ENCODE measurements at regions not wholly inside any gene's neighbourhood (a gene's known extent, or its start where the extent isn't known, plus 50 kb on each side); places are given as distances from the start of the nearest gene placed in this dataset.

- H2AFZ ChIP-seq (ENCODE audit: low read depth, low read length, severe bottlenecking), result no peak overlapping the region
- no peaks in the 10 kb centered on the region for H3K9me3 ChIP-seq (ENCODE audit: insufficient read depth, low read length)
- no peak overlapping the region for H3K27ac ChIP-seq (ENCODE audit: low read depth, low read length)
- H3K4me2 ChIP-seq (ENCODE audit: low read depth, low read length, poor library complexity, severe bottlenecking), result no peak overlapping the region
- H3K9ac ChIP-seq (ENCODE audit: low read length), result no peak overlapping the region
- no peaks in the 10 kb centered on the region for H3K27me3 ChIP-seq (ENCODE audit: low read length)
- no peaks in the 10 kb centered on the region for H3K9me2 ChIP-seq (replicated peaks; ENCODE audit: insufficient read depth, low read length)
- H3K36me3 ChIP-seq (ENCODE audit: low read length), result no peaks in the 10 kb centered on the region
- TF ChIP-seq EZH2phosphoT487 (conservative IDR thresholded peaks at IDR 0.05; ENCODE audit: low read length), result no peak
- no peak for TF ChIP-seq CTCF (IDR thresholded peaks at IDR 0.05; ENCODE audit: insufficient read depth, low read length, poor library complexity, severe bottlenecking)
- H3K79me2 ChIP-seq (ENCODE audit: insufficient read depth, low read length), result no peaks in the 10 kb centered on the region
- H3K4me3 ChIP-seq (ENCODE audit: insufficient read depth, low read length, poor library complexity, severe bottlenecking), result no peak overlapping the region
- H4K20me1 ChIP-seq (ENCODE audit: low read depth, low read length), result no peaks in the 10 kb centered on the region
- H3F3A ChIP-seq (ENCODE audit: insufficient read depth), result no peaks in the 10 kb centered on the region
These were observed 101.0 kb upstream of the COL8A1 start for GRCh38 chr3:99537416-99537815.

GRCh38 chr3:99536555-99537314 lies 101.7 kb upstream of the COL8A1 start:
- Histone ChIP-seq H3K79me2 (ENCODE audit: insufficient read depth, low read length) (no peaks in the 10 kb centered on the region), H4K20me1 (ENCODE audit: low read depth, low read length) (no peaks in the 10 kb centered on the region), H3K36me3 (ENCODE audit: low read length) (no peaks in the 10 kb centered on the region), H3K27me3 (ENCODE audit: low read length) (no peaks in the 10 kb centered on the region), H3K9me2 (replicated peaks; ENCODE audit: insufficient read depth, low read length) (no peaks in the 10 kb centered on the region), H3F3A (ENCODE audit: insufficient read depth) (no peaks in the 10 kb centered on the region), H3K4me3 (ENCODE audit: insufficient read depth, low read length, poor library complexity, severe bottlenecking) (no peak overlapping the region), H3K9me3 (ENCODE audit: insufficient read depth, low read length) (no peaks in the 10 kb centered on the region), H3K27ac (ENCODE audit: low read depth, low read length) (no peak overlapping the region), H3K4me2 (ENCODE audit: low read depth, low read length, poor library complexity, severe bottlenecking) (no peak overlapping the region), H3K9ac (ENCODE audit: low read length) (no peak overlapping the region), H2AFZ (ENCODE audit: low read depth, low read length, severe bottlenecking) (no peak overlapping the region)
- TF ChIP-seq EZH2phosphoT487 (conservative IDR thresholded peaks at IDR 0.05; ENCODE audit: low read length) (no peak), CTCF (IDR thresholded peaks at IDR 0.05; ENCODE audit: insufficient read depth, low read length, poor library complexity, severe bottlenecking) (no peak)

- H3K79me2 ChIP-seq (ENCODE audit: insufficient read depth, low read length), result no peaks in the 10 kb centered on the region
- no peak for TF ChIP-seq CTCF (IDR thresholded peaks at IDR 0.05; ENCODE audit: insufficient read depth, low read length, poor library complexity, severe bottlenecking)
- TF ChIP-seq EZH2phosphoT487 (conservative IDR thresholded peaks at IDR 0.05; ENCODE audit: low read length), result no peak
- H3K4me3 ChIP-seq (ENCODE audit: insufficient read depth, low read length, poor library complexity, severe bottlenecking), result no peak overlapping the region
- H4K20me1 ChIP-seq (ENCODE audit: low read depth, low read length), result no peaks in the 10 kb centered on the region
- no peaks in the 10 kb centered on the region for H3K27me3 ChIP-seq (ENCODE audit: low read length)
- H3K9me3 ChIP-seq (ENCODE audit: insufficient read depth, low read length), result no peaks in the 10 kb centered on the region
- no peaks in the 10 kb centered on the region for H3K36me3 ChIP-seq (ENCODE audit: low read length)
- H2AFZ ChIP-seq (ENCODE audit: low read depth, low read length, severe bottlenecking), result no peak overlapping the region
- no peak overlapping the region for H3K4me2 ChIP-seq (ENCODE audit: low read depth, low read length, poor library complexity, severe bottlenecking)
- no peak overlapping the region for H3K27ac ChIP-seq (ENCODE audit: low read depth, low read length)
- no peaks in the 10 kb centered on the region for H3F3A ChIP-seq (ENCODE audit: insufficient read depth)
- no peaks in the 10 kb centered on the region for H3K9me2 ChIP-seq (replicated peaks; ENCODE audit: insufficient read depth, low read length)
- no peak overlapping the region for H3K9ac ChIP-seq (ENCODE audit: low read length)
These were observed 103.3 kb upstream of the COL8A1 start for GRCh38 chr3:99534951-99535704.

All from SU-DHL-6 (cell line).